GM12878 (cell line): ENCODE measurements at regions not wholly inside any gene's neighbourhood (a gene's known extent, or its start where the extent isn't known, plus 50 kb on each side); places are given as distances from the start of the nearest gene placed in this dataset.

Experiments
- ATAC-seq: fragments of 200-7000 bp; cut with Tn5 transposase; 3 replicates; pipeline ENCODE4 v1.9.1; 2020; ENCODE audit warnings: mild to moderate bottlenecking, moderate library complexity
- BruUV-seq: library from RNA; stranded (reverse); fragments of 400-500 nt; replicated peaks from 2 replicates; lab custom pipeline; 2021; lab: Mats Ljungman, UMichigan
- CTCF ChIA-PET: fragments of 300-600 bp; sonication (Branson Sonifier 250); formaldehyde crosslinking; extraction: SDS; loops from one replicate; lab custom pipeline; 2021; ENCODE audit warnings: inconsistent platforms; lab: Yijun Ruan, JAX
- POLR2A ChIA-PET: fragments of 350-600 bp; formaldehyde crosslinking; extraction: SDS; loops from one replicate; lab custom pipeline; 2021; ENCODE audit warnings: inconsistent platforms; lab: Charles Lee
- RAD21 ChIA-PET: fragments of 300-600 bp; sonication (Branson Sonifier 250); formaldehyde crosslinking; loops from one replicate; lab custom pipeline; 2023; ENCODE audit warnings: antibody characterized with exemption; ENCODE audit not compliant: unreplicated experiment; lab: Charles Lee
- SMC1A ChIA-PET: fragments of 300-600 bp; sonication (Branson Sonifier 250); formaldehyde crosslinking; loops from one replicate; lab custom pipeline; 2023; ENCODE audit not compliant: unreplicated experiment, uncharacterized antibody; lab: Charles Lee
- DNase-seq: peaks from one replicate; pipeline ENCODE4 v3.0.0-alpha.2; 2011; ENCODE audit warnings: low read depth, low spot score
- FAIRE-seq: peaks from 3 replicates; lab custom pipeline; 2011; peaks lifted over from hg19 to GRCh38; lab: Jason Lieb, UNC
- H2AFZ ChIP-seq: 2 replicates; pipeline ENCODE4 v1.6.0; 2011; ENCODE audit warnings: low read depth, low read length, control low read depth; ENCODE audit not compliant: control insufficient read depth
- H3K27ac ChIP-seq: 2 replicates; pipeline ENCODE4 v1.5.1; 2011; ENCODE audit warnings: control low read depth; ENCODE audit not compliant: control insufficient read depth, insufficient read depth
- H3K27me3 ChIP-seq, 2 experiments: replicated peaks in 1 of 2; 2 replicates each; pipeline versions ENCODE4 v1.6.0 to v1.6.1; 2011; ENCODE audit warnings: low read length in 1 of 2; ENCODE audit not compliant: control insufficient read depth in 2 of 2, insufficient read depth in 2 of 2
- H3K36me3 ChIP-seq, 2 experiments: 2 replicates each; pipeline ENCODE4 v1.5.1; 2011; ENCODE audit warnings: low read length in 1 of 2; ENCODE audit not compliant: control insufficient read depth in 2 of 2, insufficient read depth in 2 of 2
- H3K4me1 ChIP-seq: 2 replicates; pipeline ENCODE4 v1.6.1; 2011; ENCODE audit warnings: mild to moderate bottlenecking, low read length, moderate library complexity, mixed read lengths; ENCODE audit not compliant: control insufficient read depth, insufficient read depth
- H3K4me2 ChIP-seq: 2 replicates; pipeline ENCODE4 v1.6.0; 2011; ENCODE audit warnings: control low read depth; ENCODE audit not compliant: control insufficient read depth, insufficient read depth
- H3K4me3 ChIP-seq: fragments of 200-600 bp; sonication (generic); 2 replicates; pipeline ENCODE4 v1.5.1; 2016
- H3K79me2 ChIP-seq: 2 replicates; pipeline ENCODE4 v1.6.0; 2011; ENCODE audit warnings: low read length; ENCODE audit not compliant: control insufficient read depth, insufficient read depth
- H3K9ac ChIP-seq: 2 replicates; pipeline ENCODE4 v1.8.0; 2011; ENCODE audit warnings: low read length, control low read depth, mixed read lengths; ENCODE audit not compliant: control insufficient read depth, insufficient read depth
- H3K9me3 ChIP-seq: replicated peaks from 3 replicates; pipeline ENCODE4 v1.5.1; 2011; ENCODE audit warnings: mild to moderate bottlenecking, low read length; ENCODE audit not compliant: control insufficient read depth, insufficient read depth
- H4K20me1 ChIP-seq: 2 replicates; pipeline ENCODE4 v1.6.0; 2011; ENCODE audit not compliant: control insufficient read depth, insufficient read depth
- CREM ChIP-seq: IDR thresholded peaks from 2 replicates; pipeline ENCODE4 v1.6.1; 2014; ENCODE audit warnings: antibody characterized with exemption, low read depth
- MYB ChIP-seq: fragments of 150-350 bp; IDR thresholded peaks from 2 replicates; pipeline ENCODE4 v1.6.1; 2014; ENCODE audit warnings: mild to moderate bottlenecking, low read depth, low read length, borderline replicate concordance
- SP1 ChIP-seq: IDR thresholded peaks from one replicate; pipeline ENCODE4 v1.6.1; 2011; ENCODE audit warnings: low read depth, low read length
- SUZ12 ChIP-seq: fragments of 200-600 bp; sonication (generic); IDR thresholded peaks from one replicate; pipeline ENCODE4 v1.6.1; 2018; ENCODE audit warnings: antibody characterized with exemption, mild to moderate bottlenecking; ENCODE audit not compliant: unreplicated experiment
- TAF1 ChIP-seq: IDR thresholded peaks from 2 replicates; pipeline ENCODE4 v1.6.1; 2011; ENCODE audit warnings: mild to moderate bottlenecking, low read depth, low read length, borderline replicate concordance
- TCF12 ChIP-seq: IDR thresholded peaks from 2 replicates; pipeline ENCODE4 v1.6.1; 2011; ENCODE audit warnings: low read depth, mild to moderate bottlenecking, low read length
- ZBTB4 ChIP-seq: fragments of 450-650 bp; formaldehyde crosslinking; IDR thresholded peaks from 2 replicates; pipeline ENCODE4 v1.4.0; 2022; ENCODE audit warnings: mild to moderate bottlenecking, moderate library complexity
- WGBS: methylation state at CpG from one replicate; pipeline ENCODE4 v1.1.6; 2016; ENCODE audit warnings: low lambda C conversion rate; ENCODE audit not compliant: insufficient replicate concordance, insufficient coverage; ENCODE audit errors: missing lambda C conversion rate; 5-methylcytosine and 5-hydroxymethylcytosine counted together
- in situ Hi-C: fragments of 300-500 bp; cut with MboI; formaldehyde crosslinking; loops from 9 replicates; pipeline ENCODE4 v1.14.3; 2018; ENCODE audit warnings: mixed read lengths
- intact Hi-C: fragments of 100-400 bp; cut with micrococcal nuclease; formaldehyde crosslinking; loops from one replicate; pipeline ENCODE4 v1.14.2; 2022; ENCODE audit not compliant: unreplicated experiment

GRCh38 chr12:91307957-91308670, 125.5 kb upstream of the DCN start:
- ATAC-seq, result no peak
- Histone ChIP-seq H3K9me3 (no peaks in the 10 kb centered on the region), H4K20me1 (no peaks in the 10 kb centered on the region), H3K36me3 (no peaks in the 10 kb centered on the region), H2AFZ (no peak overlapping the region)
- FAIRE-seq, result no peak
- in situ Hi-C loops, result no loop called here
- 0% methylated on average over 1 of the region's 1 CpG for WGBS
- TF ChIP-seq TCF12 (no peak), SP1 (no peak), CREM (no peak), MYB (no peak), ZBTB4 (CRISPR knock-in tag) (no peak), SUZ12 (no peak), TAF1 (no peak)
- TF ChIP-seq, all 136 proteins: peak for 0
- DNase-seq, result no peak
- intact Hi-C loops, result no loop called here
- H3K27me3 ChIP-seq, result no peaks in the 10 kb centered on the region
- H3K4me2 ChIP-seq, result no peak overlapping the region
- BruUV-seq, result no TSS peak
- CTCF ChIA-PET, result interaction anchor here (0.6 kb wide), 1 partner anchor 272 kb away, joined by 6 read pairs; no protein-coding TSS in a partner anchor
- SMC1A ChIA-PET, result no interaction called here
- RAD21 ChIA-PET, result no interaction called here
- H3K27ac ChIP-seq, result no peak overlapping the region
- POLR2A ChIA-PET, result no interaction called here
- H3K9ac ChIP-seq, result no peak overlapping the region
- no peaks in the 10 kb centered on the region for H3K4me1 ChIP-seq
- no peak overlapping the region for H3K4me3 ChIP-seq
- H3K79me2 ChIP-seq, result no peaks in the 10 kb centered on the region
